Parathyroid adenoma (tissue), 2 donors: ENCODE measurements at regions not wholly inside any gene's neighbourhood (a gene's known extent, or its start where the extent isn't known, plus 50 kb on each side); places are given as distances from the start of the nearest gene placed in this dataset.

Experiments
- H2AFZ ChIP-seq: fragments of 300-600 bp; sonication (generic); one replicate; pipeline ENCODE4 v1.7.0; 2017; ENCODE audit warnings: antibody characterized with exemption, mild to moderate bottlenecking
- H3K27ac ChIP-seq: fragments of 300-600 bp; sonication (generic); one replicate; pipeline ENCODE4 v1.7.0; 2017
- H3K27me3 ChIP-seq: fragments of 300-600 bp; sonication (generic); one replicate; pipeline ENCODE4 v1.7.0; 2017; ENCODE audit warnings: low read length; ENCODE audit not compliant: control insufficient read depth, insufficient read depth
- H3K36me3 ChIP-seq: fragments of 300-600 bp; sonication (generic); one replicate; pipeline ENCODE4 v1.7.0; 2017; ENCODE audit warnings: low read length; ENCODE audit not compliant: control insufficient read depth, insufficient read depth
- H3K4me1 ChIP-seq: fragments of 300-600 bp; sonication (generic); one replicate; pipeline ENCODE4 v1.7.0; 2017; ENCODE audit warnings: control low read depth
- H3K4me2 ChIP-seq: fragments of 300-600 bp; sonication (generic); one replicate; pipeline ENCODE4 v1.7.0; 2017; ENCODE audit warnings: low read length
- H3K4me3 ChIP-seq: fragments of 300-600 bp; sonication (generic); one replicate; pipeline ENCODE4 v1.7.0; 2017; ENCODE audit warnings: low read depth, low read length
- H3K79me2 ChIP-seq: fragments of 300-600 bp; sonication (generic); one replicate; pipeline ENCODE4 v1.7.0; 2017; ENCODE audit warnings: control low read depth
- H3K9ac ChIP-seq: fragments of 300-600 bp; sonication (generic); one replicate; pipeline ENCODE4 v1.7.0; 2017; ENCODE audit warnings: mild to moderate bottlenecking
- H3K9me3 ChIP-seq: fragments of 300-600 bp; sonication (generic); one replicate; pipeline ENCODE4 v1.7.0; 2017; ENCODE audit warnings: low read length; ENCODE audit not compliant: control insufficient read depth
- TF ChIP-seq, protein P1 (sequence below): fragments of 300-600 bp; sonication (generic); IDR thresholded peaks from one replicate; pipeline ENCODE4 v1.7.0; 2017; ENCODE audit warnings: antibody characterized with exemption, mild to moderate bottlenecking
- donor health status: primary hyperparathyroidism.

GRCh38 chr3:87719060-87719459, 339.7 kb downstream of the CGGBP1 start:
- H2AFZ ChIP-seq: no peak overlapping the region
- H3K27me3 ChIP-seq: no peaks in the 10 kb centered on the region
- H3K27ac ChIP-seq: no peak overlapping the region
- no peaks in the 10 kb centered on the region for H3K4me1 ChIP-seq
- H3K4me2 ChIP-seq: no peak overlapping the region
- TF ChIP-seq, protein P1, sequence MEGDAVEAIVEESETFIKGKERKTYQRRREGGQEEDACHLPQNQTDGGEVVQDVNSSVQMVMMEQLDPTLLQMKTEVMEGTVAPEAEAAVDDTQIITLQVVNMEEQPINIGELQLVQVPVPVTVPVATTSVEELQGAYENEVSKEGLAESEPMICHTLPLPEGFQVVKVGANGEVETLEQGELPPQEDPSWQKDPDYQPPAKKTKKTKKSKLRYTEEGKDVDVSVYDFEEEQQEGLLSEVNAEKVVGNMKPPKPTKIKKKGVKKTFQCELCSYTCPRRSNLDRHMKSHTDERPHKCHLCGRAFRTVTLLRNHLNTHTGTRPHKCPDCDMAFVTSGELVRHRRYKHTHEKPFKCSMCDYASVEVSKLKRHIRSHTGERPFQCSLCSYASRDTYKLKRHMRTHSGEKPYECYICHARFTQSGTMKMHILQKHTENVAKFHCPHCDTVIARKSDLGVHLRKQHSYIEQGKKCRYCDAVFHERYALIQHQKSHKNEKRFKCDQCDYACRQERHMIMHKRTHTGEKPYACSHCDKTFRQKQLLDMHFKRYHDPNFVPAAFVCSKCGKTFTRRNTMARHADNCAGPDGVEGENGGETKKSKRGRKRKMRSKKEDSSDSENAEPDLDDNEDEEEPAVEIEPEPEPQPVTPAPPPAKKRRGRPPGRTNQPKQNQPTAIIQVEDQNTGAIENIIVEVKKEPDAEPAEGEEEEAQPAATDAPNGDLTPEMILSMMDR: no peak
- H3K79me2 ChIP-seq: no peaks in the 10 kb centered on the region
- H3K36me3 ChIP-seq: no peaks in the 10 kb centered on the region
- no peak overlapping the region for H3K9ac ChIP-seq
- no peaks in the 10 kb centered on the region for H3K9me3 ChIP-seq
- no peak overlapping the region for H3K4me3 ChIP-seq

- Histone ChIP-seq H3K27ac (no peak overlapping the region), H3K36me3 (no peaks in the 10 kb centered on the region), H3K79me2 (no peaks in the 10 kb centered on the region), H3K4me2 (no peak overlapping the region), H3K27me3 (no peaks in the 10 kb centered on the region), H3K9me3 (no peaks in the 10 kb centered on the region), H3K4me1 (no peaks in the 10 kb centered on the region), H3K9ac (no peak overlapping the region), H3K4me3 (no peak overlapping the region), H2AFZ (no peak overlapping the region)
- TF ChIP-seq, protein P1: no peak
These were observed 348.3 kb downstream of the CGGBP1 start for GRCh38 chr3:87710511-87710910.

DNA sequence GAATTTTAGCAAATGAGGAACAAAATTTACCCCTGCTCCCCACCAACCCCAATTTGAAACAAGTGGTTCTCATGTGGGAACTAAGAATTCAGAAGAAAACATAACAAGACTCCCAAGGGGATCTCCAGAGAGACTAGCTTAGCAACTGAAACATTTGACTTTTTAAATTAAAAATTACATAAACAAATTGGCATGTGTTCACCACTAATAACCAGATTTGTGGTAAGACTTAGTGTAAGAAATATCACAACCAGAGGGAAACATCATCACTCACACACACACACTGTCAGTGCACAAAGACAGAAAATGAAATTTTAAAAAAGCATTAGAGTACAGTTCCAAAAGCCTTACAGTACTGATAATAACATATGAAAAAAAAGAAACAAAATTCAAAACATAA, 348.8 kb downstream of the CGGBP1 start:
- Histone ChIP-seq H2AFZ (no peak overlapping the region), H3K4me2 (no peak overlapping the region), H3K9ac (no peak overlapping the region), H3K27me3 (no peaks in the 10 kb centered on the region), H3K36me3 (no peaks in the 10 kb centered on the region), H3K4me1 (no peaks in the 10 kb centered on the region), H3K27ac (no peak overlapping the region), H3K9me3 (no peaks in the 10 kb centered on the region), H3K79me2 (no peaks in the 10 kb centered on the region), H3K4me3 (no peak overlapping the region)
- TF ChIP-seq, protein P1: no peak

DNA sequence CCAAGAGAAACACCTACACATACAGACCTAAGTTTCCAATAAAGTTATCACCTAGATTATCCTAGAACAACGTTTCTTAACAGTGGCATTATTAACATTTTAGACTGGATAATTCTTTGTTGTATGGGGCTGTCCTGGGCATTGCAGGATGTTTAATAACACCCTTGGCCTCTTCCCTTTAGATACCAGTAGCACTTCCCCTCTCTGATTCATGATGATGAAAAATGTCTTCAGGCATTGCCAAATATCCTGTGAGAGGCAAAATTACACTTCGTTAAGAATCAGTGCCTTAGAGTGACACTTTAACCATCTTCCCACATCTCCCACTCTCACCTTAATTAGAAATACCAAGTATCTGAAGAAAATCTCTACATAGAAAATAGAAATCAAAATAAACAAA, 352.6 kb downstream of the CGGBP1 start:
- Histone ChIP-seq H3K27ac (no peak overlapping the region), H2AFZ (no peak overlapping the region), H3K79me2 (no peaks in the 10 kb centered on the region), H3K9ac (no peak overlapping the region), H3K27me3 (no peaks in the 10 kb centered on the region), H3K4me1 (no peaks in the 10 kb centered on the region), H3K4me2 (no peak overlapping the region), H3K36me3 (no peaks in the 10 kb centered on the region), H3K9me3 (no peaks in the 10 kb centered on the region), H3K4me3 (no peak overlapping the region)
- TF ChIP-seq, protein P1: no peak

GRCh38 chr3:87702600-87702999, 356.2 kb downstream of the CGGBP1 start:
- Histone ChIP-seq H3K27me3 (no peaks in the 10 kb centered on the region), H3K4me1 (no peaks in the 10 kb centered on the region), H3K9ac (no peak overlapping the region), H3K36me3 (no peaks in the 10 kb centered on the region), H3K9me3 (no peaks in the 10 kb centered on the region), H3K4me2 (no peak overlapping the region), H2AFZ (no peak overlapping the region), H3K79me2 (no peaks in the 10 kb centered on the region), H3K27ac (no peak overlapping the region), H3K4me3 (no peak overlapping the region)
- TF ChIP-seq, protein P1: no peak
